HG03432 (cell line): ENCODE measurements at regions not wholly inside any gene's neighbourhood (a gene's known extent, or its start where the extent isn't known, plus 50 kb on each side); places are given as distances from the start of the nearest gene placed in this dataset.

Experiments
- ATAC-seq: cut with Tn5 transposase; IDR thresholded peaks from one replicate; pipeline ENCODE4 v1.9.1; 2021; ENCODE audit warnings: mild to moderate bottlenecking, moderate library complexity; ENCODE audit not compliant: unreplicated experiment

DNA sequence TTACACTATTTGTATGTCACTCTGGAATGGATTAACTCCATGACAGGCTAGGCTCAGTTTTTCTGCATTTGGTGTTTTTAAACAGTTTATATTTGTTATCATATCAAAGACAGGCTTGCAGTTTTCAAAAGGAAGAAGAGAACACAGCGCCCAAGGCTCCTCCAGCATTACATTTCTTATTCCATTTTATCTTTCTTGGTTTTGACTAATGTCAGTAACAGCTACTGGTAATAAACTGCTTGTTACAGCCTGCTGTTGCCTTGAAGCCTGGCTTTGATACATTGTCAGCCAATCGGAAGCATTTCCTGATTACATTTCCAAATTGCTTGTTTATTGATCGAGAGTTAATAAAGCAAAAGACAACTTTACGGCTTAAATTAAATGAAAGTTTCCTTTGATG is 166.0 kb upstream of the MDFIC start:
- no peak for ATAC-seq

DNA sequence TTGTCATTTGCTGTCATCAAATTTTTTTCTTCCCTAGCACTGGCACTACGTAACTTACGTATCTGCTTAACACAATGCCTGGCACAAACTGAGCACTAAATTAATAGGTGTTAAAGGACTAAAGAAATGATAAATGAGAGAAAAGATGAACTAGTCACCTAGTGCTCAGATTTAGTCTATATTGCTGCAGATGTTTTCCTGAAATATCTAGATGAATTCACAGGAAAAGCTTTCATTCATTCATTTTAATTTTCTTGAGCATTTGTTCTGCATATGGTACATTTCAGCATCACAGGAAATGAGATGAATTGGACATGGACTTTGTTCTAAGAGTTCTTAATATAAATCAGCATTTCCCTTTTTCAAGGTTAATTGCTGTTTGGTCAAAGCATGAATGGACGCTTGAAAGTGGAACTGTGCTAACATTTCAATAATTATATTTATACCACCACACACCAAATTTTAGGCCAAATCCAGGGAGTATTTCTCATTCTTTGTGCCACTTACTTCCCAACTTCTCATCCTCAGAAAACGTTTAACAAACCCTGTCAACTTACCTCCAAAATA is 163.2 kb upstream of the MDFIC start:
- ATAC-seq: no peak

DNA sequence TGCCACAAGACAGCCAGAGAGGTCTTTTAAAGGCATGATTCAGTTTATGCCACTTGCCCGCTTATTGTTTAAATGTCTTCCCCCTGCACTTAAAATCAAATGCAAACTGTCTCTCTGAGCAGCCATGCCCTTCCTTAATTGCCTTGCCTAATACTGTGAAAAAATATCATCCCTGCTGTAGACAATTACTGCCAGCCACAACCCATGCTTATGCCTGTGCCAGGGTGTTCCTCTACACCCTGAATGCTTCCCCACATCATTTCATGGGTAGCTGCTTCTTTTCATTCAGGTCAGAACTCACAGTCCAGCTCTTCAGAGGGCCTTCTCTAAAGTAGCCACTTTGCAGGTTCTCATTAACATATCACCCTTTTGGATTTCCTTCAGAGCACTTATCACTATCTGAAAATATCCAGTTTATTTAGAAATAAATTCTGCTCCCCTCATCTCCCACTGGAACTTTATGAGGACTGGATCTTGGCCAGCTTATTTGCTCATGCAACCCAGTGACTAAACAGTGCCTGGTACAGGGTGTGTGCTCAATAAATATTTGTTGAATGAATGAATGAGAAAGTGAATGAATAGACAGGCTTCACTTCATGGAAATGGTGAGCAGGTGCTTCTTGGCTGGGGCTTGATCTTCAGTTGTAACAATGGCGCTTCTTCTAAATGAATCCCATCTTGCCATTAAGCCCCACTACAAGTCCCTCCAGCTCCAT is 162.4 kb upstream of the MDFIC start:
- ATAC-seq: no peak

DNA sequence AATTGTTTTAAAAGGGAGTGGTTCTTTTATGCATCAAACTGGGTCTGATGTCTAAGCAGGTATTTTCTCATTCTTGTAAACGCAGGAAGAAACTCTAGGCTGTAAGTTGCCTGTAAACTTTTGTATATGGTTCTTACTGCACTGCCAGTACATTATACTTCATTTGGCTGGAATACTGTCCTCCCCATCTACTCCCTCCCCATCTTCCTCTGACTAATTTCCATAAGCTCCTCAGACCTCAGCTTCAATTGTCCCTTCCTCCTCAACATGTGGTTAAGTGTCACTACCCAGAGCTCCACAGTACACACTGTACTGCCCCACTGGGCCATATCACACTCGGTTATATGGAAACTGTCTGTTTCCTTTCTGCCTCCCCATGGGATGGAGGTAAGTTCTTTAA is 161.4 kb upstream of the MDFIC start:
- ATAC-seq: no peak

DNA sequence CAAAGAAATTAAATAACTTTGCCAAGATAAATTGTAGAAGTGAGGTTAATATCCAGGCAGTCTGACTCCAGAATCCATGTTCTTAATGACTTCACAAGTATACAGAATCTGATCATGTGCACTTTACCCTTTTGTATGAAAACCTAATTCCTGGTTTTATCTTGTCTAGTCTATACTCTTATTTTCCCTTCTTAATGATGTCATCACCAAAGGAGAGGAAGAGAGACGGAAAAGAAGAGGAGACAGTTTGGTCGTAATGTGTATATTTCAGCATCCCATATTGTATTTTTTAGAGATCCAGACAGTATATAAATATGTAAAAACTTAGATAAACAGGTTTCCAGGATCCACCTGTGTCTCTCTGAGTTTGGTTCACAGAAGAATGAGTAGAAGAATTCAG is 159.9 kb upstream of the MDFIC start:
- no peak for ATAC-seq

DNA sequence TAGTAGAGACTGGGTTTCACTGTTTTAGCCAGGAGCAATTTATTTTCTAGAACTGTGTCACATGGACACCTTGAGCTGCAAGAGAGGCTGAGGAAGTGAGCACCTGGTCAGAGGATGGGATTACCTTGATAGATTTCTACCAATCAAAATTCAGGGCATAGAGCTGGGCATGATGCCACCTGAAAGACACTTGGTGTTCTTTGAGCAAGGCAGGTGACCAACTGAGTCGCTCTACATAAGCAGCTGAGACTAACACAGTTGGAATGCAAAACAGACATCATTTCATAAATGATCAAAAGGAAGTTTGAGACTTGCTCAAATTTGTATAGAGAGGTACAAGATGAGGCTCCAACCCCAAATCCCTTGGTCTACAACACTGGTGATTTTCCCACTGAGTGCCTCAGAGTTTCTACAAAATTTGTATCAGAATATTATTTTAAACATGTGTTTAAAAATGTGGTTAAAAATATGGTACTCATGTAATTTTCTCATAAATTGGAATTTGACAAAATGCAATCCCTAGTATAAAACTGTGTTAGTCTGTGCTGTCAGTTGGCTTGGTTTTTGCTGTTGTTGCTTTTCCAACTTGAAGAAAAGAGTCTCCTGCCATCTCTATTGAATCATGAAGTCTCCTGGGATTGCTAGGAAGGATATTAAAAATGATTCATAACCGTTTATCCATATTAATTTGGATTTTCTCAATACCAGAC is 156.4 kb upstream of the MDFIC start:
- no peak for ATAC-seq

DNA sequence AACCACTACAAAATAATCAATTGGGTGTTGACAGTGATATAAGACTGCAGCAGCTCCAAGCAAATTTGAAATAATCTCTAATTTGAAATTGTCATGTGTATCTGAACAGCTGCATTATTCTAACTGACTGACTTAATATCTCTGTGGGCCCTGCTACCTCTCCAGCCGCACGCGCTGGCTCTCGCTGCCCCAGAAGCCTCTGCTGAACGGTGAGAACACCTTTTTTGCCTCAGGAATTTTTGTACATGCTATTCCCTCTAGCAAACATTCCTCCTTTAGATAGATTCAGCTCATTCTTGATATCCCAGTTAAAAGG is 155.9 kb upstream of the MDFIC start:
- ATAC-seq: no peak

DNA sequence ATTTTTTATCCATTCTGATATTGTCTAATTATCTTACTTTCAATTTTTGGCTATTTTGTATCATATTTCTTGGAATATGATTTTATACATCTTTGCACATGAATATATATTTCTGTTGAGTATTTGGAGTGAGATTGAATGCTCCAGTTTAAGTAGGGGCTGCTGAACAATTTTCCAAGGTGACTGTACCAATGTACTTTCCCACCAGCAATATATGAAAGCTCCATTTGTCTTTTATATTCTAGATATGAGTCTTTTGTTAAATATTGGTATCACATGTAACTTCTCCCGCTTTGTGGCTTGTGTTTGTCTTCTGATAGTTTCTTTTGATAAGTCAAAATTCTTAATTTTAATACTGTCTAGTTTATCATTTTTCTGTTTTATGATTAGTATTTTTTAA is 144.6 kb upstream of the MDFIC start:
- ATAC-seq: no peak

DNA sequence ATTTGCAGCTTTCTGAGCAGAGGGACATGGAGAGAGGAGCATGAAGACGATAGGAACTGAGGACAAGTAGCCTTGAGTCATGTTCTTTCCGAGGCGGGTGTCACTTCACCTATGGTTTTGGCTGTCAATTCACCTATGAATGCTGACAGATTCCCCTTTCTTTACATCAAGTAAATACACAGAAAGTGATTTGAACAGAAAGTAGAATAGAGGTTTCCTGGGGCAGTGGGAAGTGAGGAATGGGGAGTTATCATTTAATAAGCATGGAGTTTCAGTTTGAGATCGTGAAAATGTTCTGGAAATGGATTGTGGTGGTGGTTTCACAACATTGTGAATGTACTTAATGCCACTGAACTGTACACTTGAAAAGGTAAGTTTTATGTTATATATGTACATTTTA is 138.4 kb upstream of the MDFIC start:
- no peak for ATAC-seq

DNA sequence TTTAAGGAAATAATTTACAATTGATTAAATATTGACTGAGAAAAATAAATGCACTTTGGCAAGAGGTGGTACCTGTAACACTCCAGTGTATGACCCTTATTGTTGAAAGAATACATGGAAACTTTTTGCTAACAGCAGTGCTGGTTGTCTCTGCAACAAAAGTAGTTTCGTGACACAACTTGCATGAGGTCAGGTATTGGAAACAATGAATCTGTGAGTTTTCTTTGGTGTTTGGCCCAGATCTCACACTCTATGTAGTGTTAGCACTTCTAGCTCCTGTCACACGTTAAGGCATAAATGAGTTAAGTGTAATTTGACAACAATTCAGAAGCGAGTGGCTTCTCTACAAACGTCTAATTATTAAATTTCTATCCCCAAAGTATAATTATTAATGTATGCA is 137.7 kb upstream of the MDFIC start:
- no peak for ATAC-seq

DNA sequence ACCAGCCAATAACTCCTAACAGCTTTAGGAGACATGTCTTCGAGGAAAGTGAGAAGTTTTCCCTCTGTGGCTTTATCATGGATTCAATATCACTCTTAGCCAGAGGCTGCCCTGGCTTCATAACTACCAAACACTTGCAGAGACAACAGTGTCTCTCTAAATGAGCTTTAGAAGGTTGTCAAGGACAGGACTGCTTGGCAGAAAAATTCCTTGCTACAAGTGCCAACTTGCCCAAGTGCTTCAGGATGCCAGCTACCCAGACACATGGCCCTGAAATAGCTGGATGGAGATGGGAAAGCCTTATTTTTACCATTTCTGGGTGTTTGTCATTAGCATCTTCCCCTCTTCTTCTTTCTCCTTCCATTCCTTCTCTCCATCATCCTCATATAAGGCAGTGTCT is 137.1 kb upstream of the MDFIC start:
- ATAC-seq: no peak

DNA sequence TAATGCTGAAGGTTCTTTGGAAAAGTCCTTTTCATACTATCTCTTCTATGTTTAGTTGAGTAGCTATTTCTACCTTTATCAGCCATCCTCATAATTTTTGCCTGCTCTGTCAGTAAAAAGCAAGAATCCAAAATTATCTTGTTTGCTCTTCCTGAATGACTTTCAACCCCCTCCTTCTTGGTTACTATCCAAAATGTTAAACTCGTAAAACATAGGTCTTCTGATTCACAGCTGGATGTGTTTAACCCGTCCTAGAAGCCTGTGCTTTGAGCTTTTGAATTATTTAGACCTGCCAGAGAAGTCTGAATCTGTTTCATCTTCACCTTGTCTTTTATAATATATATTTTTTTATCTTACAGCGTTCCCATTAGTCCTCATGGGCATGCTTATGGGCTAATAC is 136.4 kb upstream of the MDFIC start:
- ATAC-seq: no peak

DNA sequence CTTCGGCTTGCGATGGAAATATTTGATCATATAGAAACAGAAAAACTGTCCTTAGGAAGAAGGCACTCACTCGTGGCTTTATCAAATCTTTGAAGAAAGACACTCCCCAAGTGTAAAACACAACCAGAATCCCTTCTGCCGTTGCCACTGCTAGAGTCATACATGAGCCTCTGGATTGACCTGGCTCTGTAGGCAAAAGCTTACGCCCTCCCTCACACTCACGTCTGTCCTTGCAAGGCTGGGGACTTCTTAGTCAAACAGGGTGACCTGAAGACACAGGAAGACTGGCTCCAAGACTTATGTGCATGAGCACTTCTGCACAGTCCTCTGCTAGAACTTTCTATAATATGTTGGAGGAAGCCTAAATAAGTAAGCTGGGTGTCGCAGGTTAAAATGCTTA is 135.4 kb upstream of the MDFIC start:
- ATAC-seq: no peak

DNA sequence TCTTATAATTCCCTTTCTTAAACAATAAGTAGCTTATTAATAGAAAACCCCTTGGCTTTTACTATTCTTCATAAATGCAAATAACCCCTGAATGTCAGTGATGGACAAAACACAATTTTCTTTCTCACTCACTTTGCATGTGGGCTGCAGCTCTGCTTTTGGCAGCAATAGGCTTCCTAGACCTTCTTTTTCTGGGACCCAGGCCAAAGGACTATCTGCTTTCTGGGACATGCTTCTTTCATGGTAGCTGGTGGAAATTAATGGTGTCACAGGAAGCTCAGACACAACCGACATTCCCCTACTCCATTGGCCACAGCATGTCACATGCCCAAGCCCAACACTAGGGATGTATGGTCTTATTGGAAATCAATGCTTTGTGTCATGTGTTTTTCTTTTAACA is 134.3 kb upstream of the MDFIC start:
- no peak for ATAC-seq

DNA sequence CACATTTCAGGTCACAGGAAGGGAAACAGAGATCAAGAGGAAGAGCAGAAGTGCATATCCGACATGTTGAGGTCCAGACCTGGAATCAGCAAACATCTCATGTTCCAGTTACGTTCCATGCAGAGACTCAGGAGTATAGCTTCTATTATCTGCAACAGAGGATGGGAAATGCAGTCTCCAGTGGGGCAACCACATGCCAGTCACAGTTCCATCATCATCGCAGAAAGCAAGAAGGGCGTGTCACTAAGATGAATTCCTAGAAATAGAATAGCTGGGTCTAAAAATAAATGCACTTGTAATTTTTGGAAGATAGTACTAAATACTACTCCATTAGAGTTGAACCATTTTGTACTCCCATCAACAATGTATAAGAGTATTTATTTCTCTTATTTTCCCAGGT is 133.2 kb upstream of the MDFIC start:
- no peak for ATAC-seq

DNA sequence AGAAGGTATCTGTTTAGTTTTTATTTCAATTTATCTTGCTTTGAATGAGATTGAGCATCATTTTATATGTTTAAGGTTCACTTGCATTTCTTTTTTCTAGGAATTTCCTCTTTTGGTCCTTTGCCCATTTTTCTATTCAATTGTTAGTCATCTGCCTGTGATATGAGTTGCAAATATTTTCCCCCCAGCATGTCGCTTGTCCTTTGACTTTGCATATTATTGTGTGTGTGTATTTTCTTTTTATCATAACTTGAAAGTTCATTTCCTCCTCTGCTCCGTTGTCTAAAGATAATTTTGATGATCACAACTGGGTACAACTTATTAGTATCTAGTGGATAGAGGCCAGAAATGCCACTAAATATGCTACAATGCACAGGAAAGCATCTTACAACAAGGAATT is 132.7 kb upstream of the MDFIC start:
- ATAC-seq: no peak

DNA sequence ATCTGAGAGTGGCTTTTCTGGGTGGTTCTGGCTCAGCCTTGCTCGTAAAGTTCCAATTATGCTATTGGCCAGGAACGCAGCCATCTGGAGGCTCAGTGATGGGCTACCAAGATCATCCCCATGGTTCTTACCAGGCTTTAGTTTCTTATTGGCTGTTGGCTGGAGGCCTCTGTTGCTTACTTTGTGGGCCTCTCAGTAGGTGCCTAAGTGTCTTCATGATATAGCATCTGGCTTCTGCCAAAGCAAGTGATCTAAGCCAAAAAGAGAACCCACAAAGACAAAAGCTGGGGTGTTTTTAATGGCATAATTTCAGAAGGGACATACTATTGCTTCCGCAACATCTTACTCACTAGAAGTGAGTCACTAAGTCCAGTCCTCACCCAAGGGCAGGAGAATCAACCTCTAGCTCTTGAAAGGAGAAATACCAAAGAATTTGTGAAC is 132.0 kb upstream of the MDFIC start:
- ATAC-seq: no peak

DNA sequence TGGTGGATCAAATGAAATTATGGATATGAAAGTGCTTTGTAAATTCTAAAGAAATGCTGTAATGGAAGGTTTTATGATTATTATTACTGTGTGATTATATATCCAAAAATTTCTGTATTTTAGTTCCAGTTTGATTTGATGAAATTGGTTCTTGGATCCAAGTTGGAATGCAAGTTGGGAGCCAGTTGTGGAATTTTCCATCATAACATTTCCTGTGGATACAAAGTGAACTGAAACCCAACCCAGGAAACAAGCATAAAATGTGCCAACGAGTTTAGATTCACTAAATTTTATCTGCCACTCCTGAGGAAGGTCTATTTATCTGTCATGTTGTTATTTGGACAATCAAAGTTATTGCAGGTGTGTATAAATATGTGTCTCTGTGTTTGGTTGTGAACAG is 131.4 kb upstream of the MDFIC start:
- no peak for ATAC-seq

DNA sequence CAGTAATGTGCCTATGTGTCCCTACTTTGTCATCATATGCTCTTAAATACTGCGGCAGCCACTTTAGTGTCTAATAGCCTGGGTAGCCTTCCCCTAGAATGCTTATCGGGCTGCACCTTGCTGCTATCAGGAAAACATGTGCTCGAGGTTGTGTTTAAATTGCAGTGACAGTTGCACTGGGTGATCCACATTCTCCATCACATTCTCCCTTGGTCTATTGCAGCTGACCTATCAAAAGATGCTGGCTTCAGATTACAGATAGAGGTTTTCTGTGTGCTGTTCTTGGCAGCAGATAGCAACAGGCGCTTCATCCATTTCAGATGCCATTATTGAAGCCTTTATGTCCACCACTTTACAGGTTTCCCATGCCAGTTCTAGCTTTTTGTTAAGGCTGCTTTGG is 130.1 kb upstream of the MDFIC start:
- no peak for ATAC-seq

DNA sequence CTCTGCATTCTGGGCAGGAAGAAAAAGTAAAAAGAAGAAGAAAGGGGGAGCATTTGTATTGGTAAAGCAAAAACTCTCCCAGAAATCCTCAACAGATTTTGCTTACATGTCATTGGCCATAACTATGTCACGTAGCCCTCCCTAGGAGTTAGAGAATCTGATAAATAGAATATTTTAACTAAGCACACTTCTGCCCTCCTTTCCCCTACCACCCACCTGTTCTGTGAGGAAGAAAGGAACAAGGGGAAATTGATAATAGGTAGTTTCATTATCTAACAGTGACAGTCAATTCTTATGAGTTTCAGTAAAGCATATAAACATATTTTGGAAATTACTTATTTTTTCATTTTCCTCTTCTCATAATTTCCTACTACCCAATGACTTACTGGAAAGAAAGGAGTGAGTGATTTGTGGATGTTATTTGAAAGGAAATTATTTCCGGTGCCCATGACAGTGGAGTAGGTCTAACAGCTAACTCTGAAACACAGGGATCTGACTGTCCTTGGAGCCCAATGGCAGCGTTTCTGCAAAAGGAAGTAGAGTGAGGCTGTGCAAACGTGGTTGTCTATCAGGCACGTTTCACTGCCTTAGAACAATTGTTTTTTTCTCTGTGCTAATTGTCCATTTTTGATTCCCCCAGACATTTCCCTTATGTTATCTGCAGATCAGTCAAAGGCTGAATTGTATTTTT is 128.6 kb upstream of the MDFIC start:
- no peak for ATAC-seq

DNA sequence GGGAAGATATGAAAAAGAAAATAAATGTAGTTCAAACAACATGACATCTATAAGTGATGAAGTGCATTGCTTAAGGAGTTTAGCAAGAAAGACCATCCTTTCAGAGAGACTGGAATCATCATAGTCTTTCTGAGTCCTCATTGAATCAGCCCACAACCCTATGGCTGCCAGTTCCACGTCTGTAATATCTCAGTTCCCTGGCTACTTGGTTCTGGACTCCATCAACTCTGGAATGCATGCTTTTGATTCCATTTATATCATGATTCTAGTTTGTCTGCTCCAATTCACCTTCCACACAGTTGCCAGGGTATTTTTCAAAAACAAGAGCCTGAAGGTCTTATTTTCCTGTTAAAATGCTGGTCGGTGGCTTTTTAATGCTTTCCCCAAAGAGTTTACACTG is 126.4 kb upstream of the MDFIC start:
- ATAC-seq: no peak

DNA sequence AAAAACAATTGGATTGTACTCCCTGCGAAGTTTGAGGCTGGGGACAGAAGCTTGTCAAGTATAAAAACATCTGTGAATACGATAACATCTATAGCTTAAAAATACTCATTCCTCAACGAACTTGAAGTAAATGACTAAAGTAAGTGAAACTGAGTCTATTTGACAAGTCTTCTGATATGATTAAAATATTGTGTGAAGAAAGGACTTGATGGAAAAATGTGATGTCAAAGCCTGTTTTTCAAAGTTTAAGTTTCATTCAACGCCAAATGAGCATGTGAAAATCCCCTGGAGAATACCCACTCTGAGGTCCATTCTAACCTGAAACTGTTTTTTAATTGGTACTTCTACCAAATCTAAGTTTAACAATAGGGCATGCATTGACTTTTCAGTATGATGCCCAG is 122.3 kb upstream of the MDFIC start:
- ATAC-seq: no peak
